ENCODE measurements at regions not wholly inside any gene's neighbourhood (a gene's known extent, or its start where the extent isn't known, plus 50 kb on each side); places are given as distances from the start of the nearest gene placed in this dataset.

GRCh38 chr5:18354828-18355227, 720.6 kb downstream of the TAF11L14 start:
- no peak overlapping the region for H3K4me3 ChIP-seq (ENCODE audit: low read depth, low read length)
- TF ChIP-seq, protein P1, sequence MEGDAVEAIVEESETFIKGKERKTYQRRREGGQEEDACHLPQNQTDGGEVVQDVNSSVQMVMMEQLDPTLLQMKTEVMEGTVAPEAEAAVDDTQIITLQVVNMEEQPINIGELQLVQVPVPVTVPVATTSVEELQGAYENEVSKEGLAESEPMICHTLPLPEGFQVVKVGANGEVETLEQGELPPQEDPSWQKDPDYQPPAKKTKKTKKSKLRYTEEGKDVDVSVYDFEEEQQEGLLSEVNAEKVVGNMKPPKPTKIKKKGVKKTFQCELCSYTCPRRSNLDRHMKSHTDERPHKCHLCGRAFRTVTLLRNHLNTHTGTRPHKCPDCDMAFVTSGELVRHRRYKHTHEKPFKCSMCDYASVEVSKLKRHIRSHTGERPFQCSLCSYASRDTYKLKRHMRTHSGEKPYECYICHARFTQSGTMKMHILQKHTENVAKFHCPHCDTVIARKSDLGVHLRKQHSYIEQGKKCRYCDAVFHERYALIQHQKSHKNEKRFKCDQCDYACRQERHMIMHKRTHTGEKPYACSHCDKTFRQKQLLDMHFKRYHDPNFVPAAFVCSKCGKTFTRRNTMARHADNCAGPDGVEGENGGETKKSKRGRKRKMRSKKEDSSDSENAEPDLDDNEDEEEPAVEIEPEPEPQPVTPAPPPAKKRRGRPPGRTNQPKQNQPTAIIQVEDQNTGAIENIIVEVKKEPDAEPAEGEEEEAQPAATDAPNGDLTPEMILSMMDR (IDR thresholded peaks at IDR 0.05; ENCODE audit: low read depth, low read length, missing control alignments) = no peak
- DNase-seq (ENCODE audit: low read depth) = no peak

DNA sequence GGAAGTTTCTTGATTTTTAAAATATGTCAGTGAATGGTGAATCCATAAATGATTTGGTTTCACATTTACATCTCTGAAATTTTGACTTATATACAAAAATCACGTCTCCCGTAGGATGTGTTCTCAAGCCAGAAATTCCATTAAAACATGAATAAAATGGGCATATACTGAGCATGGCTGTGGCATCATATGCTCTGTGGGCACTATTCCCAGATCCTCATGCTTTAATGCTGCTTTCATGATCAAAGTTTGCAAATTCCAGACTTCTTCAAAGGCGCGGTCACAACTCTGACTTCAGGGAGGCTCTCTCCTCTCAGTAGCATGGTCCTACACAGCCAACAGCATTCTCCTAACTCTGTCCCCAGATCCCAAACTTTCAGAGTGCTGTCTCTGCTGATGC, 723.2 kb downstream of the TAF11L14 start:
- no peak for DNase-seq (ENCODE audit: low read depth)

DNA sequence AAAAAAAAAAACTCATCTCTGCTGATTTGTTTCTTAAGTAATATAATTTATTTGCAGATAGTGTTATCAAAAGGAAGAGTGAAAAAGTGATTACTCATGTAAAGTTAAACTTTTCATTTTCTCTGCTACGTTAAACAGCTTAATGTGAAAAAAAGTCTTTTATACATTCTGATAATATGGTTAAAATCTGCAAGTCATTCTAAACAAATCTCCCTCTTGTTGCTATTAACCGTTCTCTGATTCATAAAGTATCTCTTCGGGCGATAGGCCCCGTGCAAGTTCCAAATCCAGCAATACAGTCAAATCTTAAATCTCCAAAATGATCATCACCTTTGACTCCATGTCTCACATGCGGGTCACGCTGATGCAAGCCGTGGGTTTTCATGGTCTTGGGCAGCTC, 732.0 kb downstream of the TAF11L14 start:
- no peak overlapping the region for H3K4me3 ChIP-seq (ENCODE audit: low read depth, low read length)
- DNase-seq (ENCODE audit: low read depth) = no peak
- TF ChIP-seq, protein P1 (IDR thresholded peaks at IDR 0.05; ENCODE audit: low read depth, low read length, missing control alignments) = no peak

More for the DNA sequence above, 723.2 kb downstream of the TAF11L14 start:
- H3K4me3 ChIP-seq (ENCODE audit: low read depth, low read length) = no peak overlapping the region
- TF ChIP-seq, protein P1 (IDR thresholded peaks at IDR 0.05; ENCODE audit: low read depth, low read length, missing control alignments) = no peak

DNA sequence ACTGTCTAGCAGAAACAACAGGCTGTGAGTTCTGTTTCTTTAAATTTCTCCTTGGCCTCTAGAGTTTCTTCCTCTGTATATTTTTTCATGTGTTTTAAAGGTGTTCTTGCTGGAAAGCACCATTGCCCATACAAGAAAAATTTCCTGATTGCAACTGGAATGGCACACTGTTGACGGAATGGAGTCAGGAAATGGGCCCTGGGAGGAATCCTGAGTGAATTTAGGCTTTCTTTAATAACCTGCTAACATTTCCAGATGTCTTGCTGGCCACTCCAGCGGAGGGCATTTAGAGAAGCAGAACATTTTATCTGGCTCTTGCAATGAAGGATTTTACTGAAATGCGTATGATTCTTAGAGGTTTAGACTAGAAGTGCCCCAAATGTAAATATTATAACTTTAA, 736.3 kb downstream of the TAF11L14 start:
- TF ChIP-seq, protein P1 (IDR thresholded peaks at IDR 0.05; ENCODE audit: low read depth, low read length, missing control alignments) = no peak
- no peak overlapping the region for H3K4me3 ChIP-seq (ENCODE audit: low read depth, low read length)
- DNase-seq (ENCODE audit: low read depth) = no peak

- TF ChIP-seq, protein P1 (IDR thresholded peaks at IDR 0.05; ENCODE audit: low read depth, low read length, missing control alignments) = no peak
- DNase-seq (ENCODE audit: low read depth) = no peak
Measured at GRCh38 chr5:18375641-18376040, 741.4 kb downstream of the TAF11L14 start.

DNA sequence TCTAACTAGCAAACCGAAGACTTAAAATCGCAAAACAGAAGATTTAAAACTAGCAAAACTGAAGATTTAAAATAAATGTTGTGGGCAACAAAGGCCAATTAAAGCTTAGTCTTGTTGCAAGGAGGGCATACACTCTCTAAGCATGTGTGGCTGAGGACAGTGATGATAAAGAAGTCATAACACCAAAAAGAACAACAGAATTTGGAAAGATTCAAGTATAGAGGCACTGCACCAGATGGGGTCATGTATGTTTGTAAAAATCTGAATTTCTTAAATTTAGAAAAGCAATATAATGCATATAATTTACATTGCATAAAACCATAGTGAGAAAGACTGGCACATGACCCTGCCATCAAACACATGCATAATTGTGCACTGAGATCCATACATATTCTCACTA, 743.8 kb downstream of the TAF11L14 start:
- DNase-seq (ENCODE audit: low read depth) = no peak
- TF ChIP-seq, protein P1 (IDR thresholded peaks at IDR 0.05; ENCODE audit: low read depth, low read length, missing control alignments) = no peak
- no peak overlapping the region for H3K4me3 ChIP-seq (ENCODE audit: low read depth, low read length)

More at GRCh38 chr5:18375641-18376040, 741.4 kb downstream of the TAF11L14 start:
- H3K4me3 ChIP-seq (ENCODE audit: low read depth, low read length) = no peak overlapping the region

- H3K4me3 ChIP-seq (ENCODE audit: low read depth, low read length) = no peak overlapping the region
- DNase-seq (ENCODE audit: low read depth) = no peak
- TF ChIP-seq, protein P1 (IDR thresholded peaks at IDR 0.05; ENCODE audit: low read depth, low read length, missing control alignments) = no peak
Measured at GRCh38 chr5:18379189-18379588, 744.9 kb downstream of the TAF11L14 start.

All from GM12864 (cell line).